Right cardiac atrium (tissue), 5 donors: ENCODE measurements at regions not wholly inside any gene's neighbourhood (a gene's known extent, or its start where the extent isn't known, plus 50 kb on each side); places are given as distances from the start of the nearest gene placed in this dataset.

Experiments used
- ATAC-seq, 2 donors: fragments of 200-7000 bp; cut with Tn5 transposase; one replicate each; pipeline versions ENCODE4 v1.8.0 to v1.9.1; 2020; ENCODE audit warnings: moderate library complexity in 2 of 2, mild to moderate bottlenecking in 1 of 2
- DNase-seq, 3 donors: peaks; one replicate each; pipeline ENCODE4 v3.0.0-alpha.2; 2020
- H3K27ac ChIP-seq: one replicate; pipeline ENCODE4 v1.5.1; 2013; ENCODE audit warnings: mild to moderate bottlenecking, low read length, control low read depth, moderate library complexity
- H3K27me3 ChIP-seq: one replicate; pipeline ENCODE4 v1.6.1; 2013; ENCODE audit not compliant: control insufficient read depth, insufficient read depth
- H3K4me1 ChIP-seq: one replicate; pipeline ENCODE4 v1.6.1; 2013; ENCODE audit warnings: low read length; ENCODE audit not compliant: control insufficient read depth, insufficient read depth
- H3K4me3 ChIP-seq: one replicate; pipeline ENCODE4 v1.5.1; 2013; ENCODE audit warnings: low read length, control low read depth
- H3K9me3 ChIP-seq: one replicate; pipeline ENCODE4 v1.6.1; 2013; ENCODE audit warnings: low read length; ENCODE audit not compliant: control insufficient read depth
- WGBS: extraction: QIAGEN DNeasy Blood & Tissue Kit; methylation state at CpG from one replicate; pipeline ENCODE4 v1.1.7; 2013; 5-methylcytosine and 5-hydroxymethylcytosine counted together
- intact Hi-C, 4 donors: fragments of 100-400 bp; cut with DNase I; formaldehyde crosslinking; loops; one replicate each; pipeline versions ENCODE4 v1.11.0 to v1.14.0; 2022 to 2023
- donor health status: healthy with polysubstance abuse.
- donor health status: DM: no; HTN: yes; CAD: no.
- donor health status: DM: no; HTN: no; CAD: no.
- donor health status: DM: no; HTN: yes; CAD: no; lungs with severe emphysema.
- donor health status: DM: yes; HTN: yes; CAD: no.

GRCh38 chr4:160848489-160848888 is 1315.3 kb downstream of the FSTL5 start:
- Histone ChIP-seq H3K4me3 (no peak overlapping the region), H3K27me3 (no peaks in the 10 kb centered on the region), H3K9me3 (no peaks in the 10 kb centered on the region), H3K27ac (no peak overlapping the region), H3K4me1 (no peaks in the 10 kb centered on the region)
- DNase-seq (no peak), ATAC-seq (no peak)
- 44% methylated on average over 4 of the region's 4 CpGs for WGBS
- intact Hi-C loops = no loop called here

GRCh38 chr4:160848901-160849760 is 1314.7 kb downstream of the FSTL5 start:
- WGBS = 32% methylated on average over 9 of the region's 9 CpGs
- no peak overlapping the region for H3K27ac ChIP-seq

DNA sequence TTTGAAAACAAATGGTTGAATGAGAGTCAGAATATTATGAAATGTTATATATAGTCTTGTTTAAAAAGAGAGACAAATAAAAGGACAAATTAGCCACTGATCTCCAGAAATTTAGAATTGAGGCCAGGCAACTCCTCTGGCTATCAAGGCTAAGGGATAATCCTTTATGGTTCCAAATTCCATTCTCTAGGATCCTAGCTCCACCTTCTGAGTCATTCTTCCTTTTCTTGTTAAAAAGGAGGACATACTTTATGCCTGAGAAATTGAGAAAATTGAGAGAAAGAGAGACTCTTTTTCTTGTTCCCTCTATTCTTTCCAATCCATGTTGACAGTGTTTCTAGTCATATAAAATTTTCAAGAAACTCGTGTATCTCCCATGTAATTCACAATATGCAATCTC is 1299.5 kb downstream of the FSTL5 start:
- Histone ChIP-seq H3K27ac (no peak overlapping the region), H3K9me3 (no peaks in the 10 kb centered on the region), H3K4me1 (no peaks in the 10 kb centered on the region), H3K27me3 (no peaks in the 10 kb centered on the region), H3K4me3 (no peak overlapping the region)
- no peak for DNase-seq
- intact Hi-C loops = no loop called here
- WGBS = 57% methylated on average over 1 of the region's 1 CpG
- ATAC-seq = no peak

More at GRCh38 chr4:160848901-160849760, 1314.7 kb downstream of the FSTL5 start:
- Histone ChIP-seq H3K9me3 (no peaks in the 10 kb centered on the region), H3K27me3 (no peaks in the 10 kb centered on the region), H3K4me3 (no peak overlapping the region), H3K4me1 (no peaks in the 10 kb centered on the region)
- no peak for ATAC-seq
- DNase-seq = no peak
- intact Hi-C loops = no loop called here

GRCh38 chr4:160869899-160870298 is 1293.9 kb downstream of the FSTL5 start:
- Histone ChIP-seq H3K27me3 (no peaks in the 10 kb centered on the region), H3K27ac (no peak overlapping the region), H3K9me3 (no peaks in the 10 kb centered on the region), H3K4me3 (no peak overlapping the region), H3K4me1 (no peaks in the 10 kb centered on the region)
- ATAC-seq (no peak), DNase-seq (no peak)
- intact Hi-C loops = no loop called here

GRCh38 chr4:160872491-160872890 is 1291.3 kb downstream of the FSTL5 start:
- intact Hi-C loops = no loop called here
- Histone ChIP-seq H3K27ac (no peak overlapping the region), H3K4me3 (no peak overlapping the region), H3K27me3 (no peaks in the 10 kb centered on the region), H3K9me3 (no peaks in the 10 kb centered on the region), H3K4me1 (no peaks in the 10 kb centered on the region)
- ATAC-seq = no peak
- DNase-seq = no peak

DNA sequence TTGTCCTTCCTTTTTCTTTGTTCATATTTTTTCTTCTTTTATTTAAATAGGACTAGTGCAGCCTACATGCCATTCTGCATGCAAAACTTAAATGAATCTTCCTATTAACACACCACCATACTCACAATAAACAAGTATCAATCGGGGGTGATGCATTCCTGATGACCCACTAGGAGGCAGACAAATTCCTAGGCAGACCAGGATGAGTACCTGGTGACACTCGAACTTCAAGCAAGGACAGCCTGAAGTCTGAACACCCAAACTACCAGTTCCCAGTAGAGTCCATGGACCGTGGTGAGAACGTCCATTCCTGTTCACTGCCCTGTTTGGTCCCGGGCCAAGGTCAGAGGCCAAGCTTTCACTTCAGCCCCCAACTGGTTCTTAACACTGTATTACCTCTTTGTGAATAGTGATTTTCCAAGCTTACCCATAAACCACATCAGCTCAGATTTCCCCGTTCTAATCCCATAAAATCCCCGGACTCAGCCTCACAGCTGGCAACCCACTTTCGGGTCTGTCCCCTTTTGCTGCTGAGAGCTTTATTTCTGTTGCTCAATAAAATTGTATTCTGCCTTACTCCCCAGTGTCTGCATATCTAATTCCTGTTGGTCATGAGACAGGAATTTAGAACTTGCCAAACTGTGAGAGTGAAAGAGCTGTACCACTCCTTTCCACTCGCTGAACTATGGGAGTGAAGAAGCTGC is 1286.6 kb downstream of the FSTL5 start:
- H3K27me3 ChIP-seq = no peaks in the 10 kb centered on the region
- H3K9me3 ChIP-seq = no peaks in the 10 kb centered on the region
- WGBS = 80% methylated on average over 9 of the region's 9 CpGs
- H3K4me3 ChIP-seq = no peak overlapping the region
- DNase-seq = no peak
- H3K4me1 ChIP-seq = no peaks in the 10 kb centered on the region
- intact Hi-C loops = no loop called here
- ATAC-seq = no peak
- no peak overlapping the region for H3K27ac ChIP-seq

DNA sequence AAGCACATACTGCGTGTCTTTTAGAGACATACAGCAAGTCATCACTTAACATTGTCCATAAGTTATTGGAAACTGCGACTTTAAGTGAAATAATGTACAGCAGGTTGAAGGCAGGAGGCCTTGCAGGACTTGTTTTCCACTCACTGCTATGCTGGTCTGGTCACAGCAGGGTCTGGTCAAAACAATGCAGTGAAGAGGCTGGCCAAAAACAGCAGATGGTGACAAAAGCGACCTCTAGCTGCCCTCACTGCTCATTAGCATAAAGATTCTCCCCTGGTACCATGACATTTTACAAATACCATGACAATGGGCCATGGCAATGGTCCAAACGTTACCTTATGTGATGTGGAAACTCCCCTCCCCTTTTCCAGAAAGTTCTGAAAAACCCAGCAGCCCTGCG is 1283.6 kb downstream of the FSTL5 start:
- WGBS = 71% methylated on average over 5 of the region's 5 CpGs
- intact Hi-C loops = no loop called here

DNA sequence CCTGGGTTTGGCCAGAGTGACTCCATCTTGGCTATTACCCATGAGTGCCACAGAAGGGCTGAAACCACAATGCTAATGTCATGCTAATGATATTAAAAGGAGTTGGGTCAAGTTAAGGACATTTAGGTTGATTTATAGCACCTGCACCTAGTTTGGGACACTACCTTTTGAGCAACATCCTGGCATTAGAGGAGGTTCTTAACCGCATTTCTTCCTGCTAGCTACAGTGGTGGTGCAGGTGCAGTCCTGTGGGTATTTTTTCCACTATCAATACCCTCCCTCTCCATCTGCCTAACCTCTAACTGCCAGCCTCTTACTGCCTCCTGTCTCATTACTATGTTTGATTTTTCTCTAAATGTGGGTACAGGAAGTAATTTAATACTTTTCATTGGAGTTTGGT is 1276.1 kb downstream of the FSTL5 start:
- no peaks in the 10 kb centered on the region for H3K4me1 ChIP-seq
- 84% methylated on average over 1 of the region's 1 CpG for WGBS
- no peak overlapping the region for H3K4me3 ChIP-seq
- no peak for DNase-seq
- H3K27ac ChIP-seq = no peak overlapping the region
- intact Hi-C loops = no loop called here
- no peaks in the 10 kb centered on the region for H3K27me3 ChIP-seq
- peaks cover 2% of the 10 kb centered on the region for H3K9me3 ChIP-seq
- ATAC-seq = no peak

More for the DNA sequence above, 1283.6 kb downstream of the FSTL5 start:
- Histone ChIP-seq H3K9me3 (no peaks in the 10 kb centered on the region), H3K27ac (no peak overlapping the region), H3K4me3 (no peak overlapping the region), H3K27me3 (no peaks in the 10 kb centered on the region), H3K4me1 (no peaks in the 10 kb centered on the region)
- DNase-seq = no peak
- no peak for ATAC-seq

- no peaks in the 10 kb centered on the region for H3K4me1 ChIP-seq
- no peak overlapping the region for H3K4me3 ChIP-seq
- DNase-seq (no peak), ATAC-seq (no peak)
- WGBS = 50% methylated on average over 2 of the region's 2 CpGs
- no peaks in the 10 kb centered on the region for H3K9me3 ChIP-seq
- intact Hi-C loops = no loop called here
- H3K27me3 ChIP-seq = no peaks in the 10 kb centered on the region
- H3K27ac ChIP-seq = no peak overlapping the region
Observed at GRCh38 chr4:160894128-160894527, 1269.7 kb downstream of the FSTL5 start.

DNA sequence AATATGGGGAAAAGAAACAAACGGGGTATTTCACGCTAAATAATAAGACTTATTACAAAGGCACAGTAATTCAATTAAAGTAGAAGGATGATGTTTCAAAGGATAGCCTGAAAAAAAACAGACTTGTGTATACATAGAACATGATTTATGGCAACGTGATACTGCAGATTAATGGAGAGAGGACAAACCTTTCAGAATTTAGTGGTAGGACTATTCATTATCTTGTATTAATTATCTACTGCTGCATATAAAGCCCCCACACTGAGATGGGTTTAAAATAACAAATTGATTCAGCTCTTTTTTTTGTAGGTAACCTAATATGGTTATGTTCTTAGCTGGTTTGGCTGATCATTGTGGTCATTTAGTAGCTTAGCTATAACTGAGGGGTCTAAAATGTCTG is 1269.0 kb downstream of the FSTL5 start:
- intact Hi-C loops = no loop called here
- Histone ChIP-seq H3K4me1 (no peaks in the 10 kb centered on the region), H3K9me3 (no peaks in the 10 kb centered on the region), H3K27ac (no peak overlapping the region), H3K27me3 (no peaks in the 10 kb centered on the region), H3K4me3 (no peak overlapping the region)
- ATAC-seq (no peak), DNase-seq (no peak)
- WGBS = 86% methylated on average over 3 of the region's 3 CpGs

GRCh38 chr4:160927311-160927710 is 1236.5 kb downstream of the FSTL5 start:
- no peaks in the 10 kb centered on the region for H3K4me1 ChIP-seq
- H3K27ac ChIP-seq = no peak overlapping the region
- H3K9me3 ChIP-seq = no peaks in the 10 kb centered on the region
- no peak for ATAC-seq
- no peaks in the 10 kb centered on the region for H3K27me3 ChIP-seq
- DNase-seq = no peak
- intact Hi-C loops = no loop called here
- H3K4me3 ChIP-seq = no peak overlapping the region
- WGBS = 88% methylated on average over 1 of the region's 1 CpG
